ENCODE measurements at regions not wholly inside any gene's neighbourhood (a gene's known extent, or its start where the extent isn't known, plus 50 kb on each side); places are given as distances from the start of the nearest gene placed in this dataset.

GRCh38 chr10:36017137-36017536, 375.0 kb upstream of the FZD8 start:
- TF ChIP-seq CTCF (IDR thresholded peaks at IDR 0.05; ENCODE audit: low read depth, low read length): no peak
- ChIA-PET POLR2A (no interaction called here), CTCF (no interaction called here)
- Histone ChIP-seq H3K27me3 (ENCODE audit: control insufficient read depth, insufficient read depth, low read length) (peaks cover 2% of the 10 kb centered on the region), H3K9me3 (ENCODE audit: control insufficient read depth, insufficient read depth, low read length) (no peaks in the 10 kb centered on the region), H3K4me3 (ENCODE audit: low read depth, low read length) (no peak overlapping the region), H3K27ac (ENCODE audit: low read depth, low read length) (no peak overlapping the region)
- DNase-seq (ENCODE audit: low read depth, low spot score): no peak

- ChIA-PET CTCF (no interaction called here), POLR2A (no interaction called here)
- no peak for DNase-seq (ENCODE audit: low read depth, low spot score)
- Histone ChIP-seq H3K9me3 (ENCODE audit: control insufficient read depth, insufficient read depth, low read length) (no peaks in the 10 kb centered on the region; the same call in 1 of the 2 replicates), H3K27ac (ENCODE audit: low read depth, low read length) (no peak overlapping the region), H3K4me3 (ENCODE audit: low read depth, low read length) (no peak overlapping the region), H3K27me3 (ENCODE audit: control insufficient read depth, insufficient read depth, low read length) (no peaks in the 10 kb centered on the region)
- no peak for TF ChIP-seq CTCF (IDR thresholded peaks at IDR 0.05; ENCODE audit: low read depth, low read length)
Observed at GRCh38 chr10:36007369-36007768, 365.3 kb upstream of the FZD8 start.

- POLR2A ChIA-PET: no interaction called here
Observed at GRCh38 chr10:36003688-36004087, 361.6 kb upstream of the FZD8 start.

GRCh38 chr10:36003031-36003600, 361.0 kb upstream of the FZD8 start:
- Histone ChIP-seq H3K27me3 (ENCODE audit: control insufficient read depth, insufficient read depth, low read length) (no peaks in the 10 kb centered on the region), H3K9me3 (ENCODE audit: control insufficient read depth, insufficient read depth, low read length) (no peaks in the 10 kb centered on the region; the same call in 1 of the 2 replicates), H3K27ac (ENCODE audit: low read depth, low read length) (no peak overlapping the region), H3K4me3 (ENCODE audit: low read depth, low read length) (no peak overlapping the region)
- ChIA-PET POLR2A (no interaction called here), CTCF (no interaction called here)
- TF ChIP-seq CTCF (IDR thresholded peaks at IDR 0.05; ENCODE audit: low read depth, low read length): no peak
- no peak for DNase-seq (ENCODE audit: low read depth, low spot score)

More at GRCh38 chr10:36003688-36004087, 361.6 kb upstream of the FZD8 start:
- CTCF ChIA-PET: no interaction called here
- Histone ChIP-seq H3K4me3 (ENCODE audit: low read depth, low read length) (no peak overlapping the region), H3K27ac (ENCODE audit: low read depth, low read length) (no peak overlapping the region), H3K27me3 (ENCODE audit: control insufficient read depth, insufficient read depth, low read length) (no peaks in the 10 kb centered on the region), H3K9me3 (ENCODE audit: control insufficient read depth, insufficient read depth, low read length) (no peaks in the 10 kb centered on the region; the same call in 1 of the 2 replicates)
- no peak for DNase-seq (ENCODE audit: low read depth, low spot score)
- TF ChIP-seq CTCF (IDR thresholded peaks at IDR 0.05; ENCODE audit: low read depth, low read length): no peak

- TF ChIP-seq CTCF (IDR thresholded peaks at IDR 0.05; ENCODE audit: low read depth, low read length): no peak
- ChIA-PET CTCF (no interaction called here), POLR2A (no interaction called here)
- no peaks in the 10 kb centered on the region; the same call in 1 of the 2 replicates for H3K9me3 ChIP-seq (ENCODE audit: control insufficient read depth, insufficient read depth, low read length)
- no peaks in the 10 kb centered on the region for H3K27me3 ChIP-seq (ENCODE audit: control insufficient read depth, insufficient read depth, low read length)
- H3K4me3 ChIP-seq (ENCODE audit: low read depth, low read length): no peak overlapping the region
- no peak overlapping the region for H3K27ac ChIP-seq (ENCODE audit: low read depth, low read length)
- DNase-seq (ENCODE audit: low read depth, low spot score): no peak
Observed at GRCh38 chr10:36002445-36002844, 360.3 kb upstream of the FZD8 start.
